GM12865 (cell line): ENCODE measurements at regions not wholly inside any gene's neighbourhood (a gene's known extent, or its start where the extent isn't known, plus 50 kb on each side); places are given as distances from the start of the nearest gene placed in this dataset.

Experiments
- DNase-seq: peaks from one replicate; pipeline ENCODE4 v3.0.0; 2010; ENCODE audit warnings: low read depth
- H3K4me3 ChIP-seq: 2 replicates; pipeline ENCODE4 v1.5.1; 2011; ENCODE audit warnings: mild to moderate bottlenecking, low read depth, low read length, control low read depth
- TF ChIP-seq, protein P1 (sequence below): IDR thresholded peaks from 2 replicates; pipeline ENCODE4 v1.5.1; 2011; ENCODE audit warnings: low read length, control low read depth, low read depth, inconsistent platforms; ENCODE audit not compliant: insufficient read depth; ENCODE audit errors: missing control alignments

DNA sequence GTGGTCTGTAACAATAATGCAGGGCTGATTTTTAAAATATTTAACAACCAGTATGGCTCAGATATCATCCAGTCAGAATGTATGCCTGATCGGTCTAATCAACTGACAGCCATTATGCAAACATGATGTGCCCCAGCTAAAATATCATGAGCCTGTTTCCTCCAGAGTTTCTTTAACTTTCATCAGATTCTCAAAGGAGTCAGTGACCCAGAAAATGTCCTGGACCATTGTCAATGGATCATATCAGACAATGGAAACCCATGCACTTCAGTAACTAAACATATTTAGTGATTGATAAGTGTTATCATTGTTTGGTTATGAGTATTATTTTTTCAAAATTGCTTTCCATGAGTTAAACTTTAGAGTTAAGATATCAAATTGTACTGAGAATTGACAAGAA, 173.5 kb downstream of the LMBRD1 start:
- no peak for DNase-seq
- no peak overlapping the region for H3K4me3 ChIP-seq
- TF ChIP-seq, protein P1, sequence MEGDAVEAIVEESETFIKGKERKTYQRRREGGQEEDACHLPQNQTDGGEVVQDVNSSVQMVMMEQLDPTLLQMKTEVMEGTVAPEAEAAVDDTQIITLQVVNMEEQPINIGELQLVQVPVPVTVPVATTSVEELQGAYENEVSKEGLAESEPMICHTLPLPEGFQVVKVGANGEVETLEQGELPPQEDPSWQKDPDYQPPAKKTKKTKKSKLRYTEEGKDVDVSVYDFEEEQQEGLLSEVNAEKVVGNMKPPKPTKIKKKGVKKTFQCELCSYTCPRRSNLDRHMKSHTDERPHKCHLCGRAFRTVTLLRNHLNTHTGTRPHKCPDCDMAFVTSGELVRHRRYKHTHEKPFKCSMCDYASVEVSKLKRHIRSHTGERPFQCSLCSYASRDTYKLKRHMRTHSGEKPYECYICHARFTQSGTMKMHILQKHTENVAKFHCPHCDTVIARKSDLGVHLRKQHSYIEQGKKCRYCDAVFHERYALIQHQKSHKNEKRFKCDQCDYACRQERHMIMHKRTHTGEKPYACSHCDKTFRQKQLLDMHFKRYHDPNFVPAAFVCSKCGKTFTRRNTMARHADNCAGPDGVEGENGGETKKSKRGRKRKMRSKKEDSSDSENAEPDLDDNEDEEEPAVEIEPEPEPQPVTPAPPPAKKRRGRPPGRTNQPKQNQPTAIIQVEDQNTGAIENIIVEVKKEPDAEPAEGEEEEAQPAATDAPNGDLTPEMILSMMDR: no peak

DNA sequence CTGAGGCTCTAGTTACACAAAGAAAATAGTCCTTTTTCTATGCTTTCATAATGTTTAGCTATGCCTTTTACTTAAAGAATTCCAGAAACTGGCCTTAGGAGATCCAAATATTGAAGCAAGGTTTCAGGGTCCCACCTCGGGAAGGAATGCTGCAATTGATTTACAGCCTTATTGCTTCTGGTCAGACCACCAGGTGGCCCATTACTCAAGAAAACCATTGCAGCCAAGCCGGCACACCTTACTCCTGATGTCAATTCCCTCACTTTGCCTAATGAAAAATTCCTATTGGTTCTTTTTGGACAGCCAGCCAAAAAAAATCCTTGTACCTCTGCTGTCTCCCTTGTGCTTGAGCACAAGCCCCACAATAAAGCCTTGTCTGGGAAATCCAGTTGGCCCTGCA, 173.9 kb downstream of the LMBRD1 start:
- no peak overlapping the region for H3K4me3 ChIP-seq
- TF ChIP-seq, protein P1: no peak
- no peak for DNase-seq

DNA sequence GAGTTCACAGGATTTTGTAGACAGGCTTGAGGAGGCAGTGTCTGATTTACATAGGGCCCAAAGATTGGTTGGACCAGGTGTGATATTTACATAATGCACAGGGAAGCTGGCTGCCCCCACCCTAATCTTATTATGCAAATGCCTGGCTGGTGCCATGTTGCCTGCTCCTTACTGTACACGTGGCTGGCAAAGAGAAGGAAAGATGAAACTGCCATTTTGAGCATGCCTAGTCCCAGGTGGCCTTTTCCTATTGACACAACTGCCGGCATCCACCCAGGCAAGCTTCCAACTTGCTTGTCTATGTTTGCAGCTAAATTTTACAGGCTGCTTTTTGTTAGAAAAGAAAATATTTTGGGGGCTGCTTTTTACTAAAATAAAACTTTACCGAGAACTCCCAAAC, 174.6 kb downstream of the LMBRD1 start:
- H3K4me3 ChIP-seq: no peak overlapping the region
- DNase-seq: no peak
- TF ChIP-seq, protein P1: no peak

DNA sequence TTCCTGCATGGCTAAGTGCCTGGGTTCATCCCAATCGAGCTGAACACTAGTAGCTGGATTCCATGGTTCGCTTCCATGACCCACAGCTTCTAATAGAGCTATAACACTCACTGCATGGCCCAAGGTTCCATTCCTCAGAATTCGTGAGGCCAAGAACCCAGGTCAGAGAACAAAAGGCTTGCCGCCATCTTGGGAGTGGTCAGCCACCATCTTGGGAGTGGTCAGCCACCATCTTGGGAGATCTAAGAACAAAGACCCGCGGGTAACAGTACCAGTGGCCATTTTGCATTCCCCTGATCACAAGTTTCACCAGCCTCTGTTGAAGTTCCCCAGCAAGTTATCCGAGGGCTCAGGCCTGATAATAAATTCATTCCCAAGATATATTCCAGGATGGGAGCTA, 179.6 kb downstream of the LMBRD1 start:
- DNase-seq: no peak

DNA sequence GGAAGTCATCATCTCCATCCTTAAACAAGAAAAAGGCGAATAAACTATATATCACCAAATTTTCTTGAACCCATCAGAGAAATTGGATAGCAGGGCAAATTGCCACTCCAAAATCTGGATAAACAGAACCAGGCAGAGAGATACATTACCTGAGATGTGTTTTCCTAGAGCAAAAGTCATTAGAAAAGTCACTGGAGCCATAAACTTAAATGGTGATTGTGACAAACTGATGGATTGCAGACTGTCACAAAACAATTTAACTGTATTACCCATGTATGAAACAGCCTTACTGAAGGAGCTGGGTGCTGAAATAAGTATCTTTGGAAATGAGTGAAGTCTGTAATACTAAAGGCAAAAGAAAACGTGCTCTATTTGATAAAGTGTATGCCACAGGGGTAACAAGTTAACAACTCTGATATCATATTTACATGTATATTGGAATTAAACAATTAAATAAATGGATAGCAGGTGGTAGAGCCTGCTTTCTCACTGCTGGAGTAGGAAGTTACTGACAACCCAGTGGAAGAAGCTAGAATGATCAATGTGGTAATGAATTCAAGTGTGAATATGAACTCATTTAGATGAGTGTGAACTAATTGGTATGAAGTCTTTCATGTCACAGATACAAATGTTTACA, 186.9 kb downstream of the LMBRD1 start:
- H3K4me3 ChIP-seq: no peak overlapping the region
- TF ChIP-seq, protein P1: no peak
- DNase-seq: no peak

More for the DNA sequence above, 179.6 kb downstream of the LMBRD1 start:
- H3K4me3 ChIP-seq: no peak overlapping the region
- TF ChIP-seq, protein P1: no peak

DNA sequence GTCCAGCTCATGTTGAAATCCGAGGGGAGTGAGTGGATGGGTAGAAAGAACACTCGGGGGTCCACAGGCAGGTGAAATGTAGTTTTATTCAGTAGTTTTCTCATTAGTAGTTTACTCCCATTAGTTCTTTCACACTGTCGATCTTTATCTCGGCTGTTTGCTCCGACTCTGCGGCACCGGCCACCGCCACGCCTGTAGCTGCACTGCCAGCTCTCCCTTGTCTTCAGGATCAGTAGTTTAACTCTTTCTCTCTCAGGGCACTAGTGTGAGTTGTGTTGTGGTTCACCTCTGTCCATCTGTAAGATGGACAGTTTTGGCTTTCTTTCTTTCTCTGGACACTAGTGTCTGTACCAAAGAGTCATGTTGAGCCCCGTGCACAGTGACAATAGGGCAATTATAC, 195.7 kb downstream of the LMBRD1 start:
- TF ChIP-seq, protein P1: no peak
- no peak overlapping the region for H3K4me3 ChIP-seq
- DNase-seq: no peak

DNA sequence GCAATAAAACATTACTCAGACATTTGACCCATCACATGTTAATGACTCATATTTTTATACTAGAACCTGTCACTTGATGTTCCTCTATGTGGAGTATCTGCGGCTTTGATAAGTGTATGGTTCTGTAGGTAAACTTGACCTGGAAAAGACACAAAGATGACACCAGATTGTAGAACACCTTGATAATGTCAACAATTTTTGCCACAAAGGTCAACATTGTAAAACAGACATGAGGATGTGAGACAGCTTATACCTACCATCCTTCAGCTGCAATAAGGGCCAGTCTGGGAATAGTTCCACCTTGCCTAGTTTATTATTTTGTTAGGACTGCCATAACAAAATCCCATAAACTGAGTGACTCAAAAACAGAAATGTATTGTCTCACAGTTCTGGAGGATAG, 202.4 kb downstream of the LMBRD1 start:
- DNase-seq: no peak
- TF ChIP-seq, protein P1: no peak
- H3K4me3 ChIP-seq: no peak overlapping the region
